ENCODE measurements at regions not wholly inside any gene's neighbourhood (a gene's known extent, or its start where the extent isn't known, plus 50 kb on each side); places are given as distances from the start of the nearest gene placed in this dataset.

DNA sequence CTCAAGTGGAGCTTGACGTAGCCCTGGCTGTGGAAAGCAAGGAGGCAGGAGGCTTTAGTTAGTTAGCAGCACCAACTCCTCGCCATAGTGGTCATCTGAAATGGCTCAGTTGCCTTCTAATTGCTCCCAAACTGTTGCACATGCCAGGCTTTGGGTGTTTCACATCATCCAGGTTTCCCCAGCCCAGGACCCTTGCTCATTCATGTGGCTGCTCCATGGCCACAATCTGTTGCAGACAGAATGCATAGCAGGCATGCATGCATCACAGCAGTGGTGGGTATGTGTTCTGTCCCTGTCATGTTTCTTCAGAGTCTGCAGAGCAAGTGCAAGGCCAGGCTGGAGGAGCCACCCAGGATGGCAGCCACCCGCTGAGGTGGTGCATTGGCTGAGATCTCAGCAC is 407.6 kb downstream of the TSHZ3 start:
- no peak for TF ChIP-seq POLR2AphosphoS5 (IDR thresholded peaks at IDR 0.05)
- TF ChIP-seq RAD21 (conservative IDR thresholded peaks at IDR 0.05): no peak
- no peak for TF ChIP-seq MXI1 (conservative IDR thresholded peaks at IDR 0.05; ENCODE audit: poor library complexity, severe bottlenecking)
- TF ChIP-seq, protein P1, sequence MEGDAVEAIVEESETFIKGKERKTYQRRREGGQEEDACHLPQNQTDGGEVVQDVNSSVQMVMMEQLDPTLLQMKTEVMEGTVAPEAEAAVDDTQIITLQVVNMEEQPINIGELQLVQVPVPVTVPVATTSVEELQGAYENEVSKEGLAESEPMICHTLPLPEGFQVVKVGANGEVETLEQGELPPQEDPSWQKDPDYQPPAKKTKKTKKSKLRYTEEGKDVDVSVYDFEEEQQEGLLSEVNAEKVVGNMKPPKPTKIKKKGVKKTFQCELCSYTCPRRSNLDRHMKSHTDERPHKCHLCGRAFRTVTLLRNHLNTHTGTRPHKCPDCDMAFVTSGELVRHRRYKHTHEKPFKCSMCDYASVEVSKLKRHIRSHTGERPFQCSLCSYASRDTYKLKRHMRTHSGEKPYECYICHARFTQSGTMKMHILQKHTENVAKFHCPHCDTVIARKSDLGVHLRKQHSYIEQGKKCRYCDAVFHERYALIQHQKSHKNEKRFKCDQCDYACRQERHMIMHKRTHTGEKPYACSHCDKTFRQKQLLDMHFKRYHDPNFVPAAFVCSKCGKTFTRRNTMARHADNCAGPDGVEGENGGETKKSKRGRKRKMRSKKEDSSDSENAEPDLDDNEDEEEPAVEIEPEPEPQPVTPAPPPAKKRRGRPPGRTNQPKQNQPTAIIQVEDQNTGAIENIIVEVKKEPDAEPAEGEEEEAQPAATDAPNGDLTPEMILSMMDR (IDR thresholded peaks at IDR 0.05; ENCODE audit: poor library complexity, severe bottlenecking): no peak
- no peak for TF ChIP-seq SMC3 (conservative IDR thresholded peaks at IDR 0.05; ENCODE audit: poor library complexity)
- TF ChIP-seq EP300 (conservative IDR thresholded peaks at IDR 0.05; ENCODE audit: poor library complexity, severe bottlenecking): no peak
- Histone ChIP-seq H3K9me2 (ENCODE audit: insufficient read depth, low read length) (no peaks in the 10 kb centered on the region), H3K79me2 (replicated peaks; ENCODE audit: insufficient read depth, low read length) (no peaks in the 10 kb centered on the region), H3K4me2 (ENCODE audit: low read length) (no peak overlapping the region), H2AFZ (ENCODE audit: low read depth, low read length) (no peak overlapping the region), H3K9ac (ENCODE audit: low read length) (no peak overlapping the region), H3K27ac (ENCODE audit: low read length) (no peak overlapping the region), H3K36me3 (ENCODE audit: insufficient read depth, low read length) (no peaks in the 10 kb centered on the region), H3K27me3 (ENCODE audit: insufficient read depth, low read depth, low read length) (no peaks in the 10 kb centered on the region), H3K9me3 (ENCODE audit: low read length) (no peaks in the 10 kb centered on the region), H4K20me1 (ENCODE audit: insufficient read depth) (no peaks in the 10 kb centered on the region), H3K4me3 (ENCODE audit: low read length) (no peak overlapping the region), H3F3A (ENCODE audit: insufficient read depth, low read length, poor library complexity, severe bottlenecking) (no peaks in the 10 kb centered on the region)

DNA sequence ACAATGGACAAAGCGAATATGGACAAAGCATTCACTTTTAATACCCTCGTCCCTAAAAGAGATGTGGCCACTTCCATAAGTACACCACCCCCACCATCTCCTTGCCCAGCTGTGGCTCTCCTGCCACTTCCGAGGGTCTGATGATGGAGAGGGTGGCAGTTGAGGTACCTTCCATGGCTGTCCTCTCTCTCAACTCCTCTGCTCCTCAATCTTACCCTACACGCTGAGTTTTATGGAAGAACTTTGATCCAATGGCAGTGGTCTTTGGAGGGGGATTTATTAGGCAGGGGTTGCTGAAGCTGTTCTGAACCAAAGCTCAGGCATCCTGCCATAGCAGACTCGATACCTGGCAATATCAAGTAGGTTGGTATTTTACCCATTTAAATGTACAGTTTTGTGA is 413.0 kb downstream of the TSHZ3 start:
- no peak overlapping the region for H3K4me3 ChIP-seq (ENCODE audit: low read length)
- no peak overlapping the region for H3K9ac ChIP-seq (ENCODE audit: low read length)

More for the DNA sequence above, 413.0 kb downstream of the TSHZ3 start:
- no peak overlapping the region for H3K4me2 ChIP-seq (ENCODE audit: low read length)
- H2AFZ ChIP-seq (ENCODE audit: low read depth, low read length): no peak overlapping the region
- no peaks in the 10 kb centered on the region for H3K79me2 ChIP-seq (replicated peaks; ENCODE audit: insufficient read depth, low read length)
- no peak overlapping the region for H3K27ac ChIP-seq (ENCODE audit: low read length)
- H3K9me2 ChIP-seq (ENCODE audit: insufficient read depth, low read length): no peaks in the 10 kb centered on the region
- H3K36me3 ChIP-seq (ENCODE audit: insufficient read depth, low read length): no peaks in the 10 kb centered on the region
- H3K27me3 ChIP-seq (ENCODE audit: insufficient read depth, low read depth, low read length): no peaks in the 10 kb centered on the region
- H3K9me3 ChIP-seq (ENCODE audit: low read length): no peaks in the 10 kb centered on the region
- no peaks in the 10 kb centered on the region for H4K20me1 ChIP-seq (ENCODE audit: insufficient read depth)
- TF ChIP-seq SMC3 (conservative IDR thresholded peaks at IDR 0.05; ENCODE audit: poor library complexity): no peak
- TF ChIP-seq, protein P1 (IDR thresholded peaks at IDR 0.05; ENCODE audit: poor library complexity, severe bottlenecking): no peak
- no peak for TF ChIP-seq EP300 (conservative IDR thresholded peaks at IDR 0.05; ENCODE audit: poor library complexity, severe bottlenecking)
- TF ChIP-seq POLR2AphosphoS5 (IDR thresholded peaks at IDR 0.05): no peak
- no peak for TF ChIP-seq TAF1 (IDR thresholded peaks at IDR 0.05; ENCODE audit: low read depth)
- TF ChIP-seq MXI1 (conservative IDR thresholded peaks at IDR 0.05; ENCODE audit: poor library complexity, severe bottlenecking): no peak
- TF ChIP-seq RAD21 (conservative IDR thresholded peaks at IDR 0.05): no peak
- no peak for TF ChIP-seq EZH2 (IDR thresholded peaks at IDR 0.05; ENCODE audit: borderline replicate concordance, insufficient read depth, low read length, poor library complexity, severe bottlenecking)
- TF ChIP-seq, protein P2, sequence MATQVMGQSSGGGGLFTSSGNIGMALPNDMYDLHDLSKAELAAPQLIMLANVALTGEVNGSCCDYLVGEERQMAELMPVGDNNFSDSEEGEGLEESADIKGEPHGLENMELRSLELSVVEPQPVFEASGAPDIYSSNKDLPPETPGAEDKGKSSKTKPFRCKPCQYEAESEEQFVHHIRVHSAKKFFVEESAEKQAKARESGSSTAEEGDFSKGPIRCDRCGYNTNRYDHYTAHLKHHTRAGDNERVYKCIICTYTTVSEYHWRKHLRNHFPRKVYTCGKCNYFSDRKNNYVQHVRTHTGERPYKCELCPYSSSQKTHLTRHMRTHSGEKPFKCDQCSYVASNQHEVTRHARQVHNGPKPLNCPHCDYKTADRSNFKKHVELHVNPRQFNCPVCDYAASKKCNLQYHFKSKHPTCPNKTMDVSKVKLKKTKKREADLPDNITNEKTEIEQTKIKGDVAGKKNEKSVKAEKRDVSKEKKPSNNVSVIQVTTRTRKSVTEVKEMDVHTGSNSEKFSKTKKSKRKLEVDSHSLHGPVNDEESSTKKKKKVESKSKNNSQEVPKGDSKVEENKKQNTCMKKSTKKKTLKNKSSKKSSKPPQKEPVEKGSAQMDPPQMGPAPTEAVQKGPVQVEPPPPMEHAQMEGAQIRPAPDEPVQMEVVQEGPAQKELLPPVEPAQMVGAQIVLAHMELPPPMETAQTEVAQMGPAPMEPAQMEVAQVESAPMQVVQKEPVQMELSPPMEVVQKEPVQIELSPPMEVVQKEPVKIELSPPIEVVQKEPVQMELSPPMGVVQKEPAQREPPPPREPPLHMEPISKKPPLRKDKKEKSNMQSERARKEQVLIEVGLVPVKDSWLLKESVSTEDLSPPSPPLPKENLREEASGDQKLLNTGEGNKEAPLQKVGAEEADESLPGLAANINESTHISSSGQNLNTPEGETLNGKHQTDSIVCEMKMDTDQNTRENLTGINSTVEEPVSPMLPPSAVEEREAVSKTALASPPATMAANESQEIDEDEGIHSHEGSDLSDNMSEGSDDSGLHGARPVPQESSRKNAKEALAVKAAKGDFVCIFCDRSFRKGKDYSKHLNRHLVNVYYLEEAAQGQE (IDR thresholded peaks at IDR 0.05; ENCODE audit: borderline replicate concordance): no peak
- no peaks in the 10 kb centered on the region for H3F3A ChIP-seq (ENCODE audit: insufficient read depth, low read length, poor library complexity, severe bottlenecking)

Measured in neural cell (in vitro differentiated cells).